HG03469 (cell line): ENCODE measurements at regions not wholly inside any gene's neighbourhood (a gene's known extent, or its start where the extent isn't known, plus 50 kb on each side); places are given as distances from the start of the nearest gene placed in this dataset.
"Not testable (repeated sequence)": the region's sequence is repeated elsewhere in the genome, so short reads cannot be mapped to it uniquely, and the experiment has no call there.

ENCODE experiments used
- ATAC-seq: cut with Tn5 transposase; IDR thresholded peaks from one replicate; pipeline ENCODE4 v1.9.1; 2021; ENCODE audit warnings: mild to moderate bottlenecking, moderate library complexity, moderate number of reproducible peaks; ENCODE audit not compliant: unreplicated experiment

DNA sequence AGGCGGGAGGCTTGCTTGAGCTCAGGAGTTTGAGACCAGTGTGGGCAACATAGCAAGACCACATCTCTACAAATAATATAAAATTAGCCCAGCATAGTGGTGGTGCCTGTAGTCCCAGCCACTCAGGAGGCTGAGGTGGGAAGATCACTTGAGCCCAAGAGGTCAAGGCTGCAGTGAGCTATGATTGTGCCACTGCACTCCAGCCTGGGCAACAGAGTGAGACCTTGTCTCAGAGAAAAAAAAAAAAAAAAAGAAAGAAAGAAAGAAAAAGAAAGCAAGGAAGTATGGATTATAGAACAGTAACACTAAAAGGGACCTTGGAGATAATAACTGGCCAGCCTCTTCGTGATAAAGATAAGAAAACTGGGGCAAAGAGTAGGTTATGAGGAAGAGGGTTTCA is 130.4 kb downstream of the PLCE1 start:
- ATAC-seq = not testable (repeated sequence)

DNA sequence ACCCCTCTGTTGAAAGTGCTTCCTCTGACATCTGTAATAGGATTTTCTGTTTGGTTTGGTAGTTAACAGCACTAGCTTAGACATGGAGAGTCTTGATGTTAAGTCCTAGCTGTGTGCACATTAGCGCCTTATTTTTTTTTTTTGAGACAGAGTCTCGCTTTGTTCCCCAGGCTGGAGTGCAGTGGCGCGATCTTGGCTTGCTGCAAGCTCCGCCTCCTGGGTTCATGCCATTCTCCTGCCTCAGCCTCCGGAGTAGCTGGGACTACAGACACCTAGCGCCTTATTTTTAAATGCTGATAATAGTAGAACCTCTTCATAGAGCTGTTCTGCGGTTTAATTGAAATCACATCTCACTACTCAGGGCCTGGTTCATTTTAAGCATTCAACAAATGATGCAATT is 131.5 kb downstream of the PLCE1 start:
- ATAC-seq = not testable (repeated sequence)

DNA sequence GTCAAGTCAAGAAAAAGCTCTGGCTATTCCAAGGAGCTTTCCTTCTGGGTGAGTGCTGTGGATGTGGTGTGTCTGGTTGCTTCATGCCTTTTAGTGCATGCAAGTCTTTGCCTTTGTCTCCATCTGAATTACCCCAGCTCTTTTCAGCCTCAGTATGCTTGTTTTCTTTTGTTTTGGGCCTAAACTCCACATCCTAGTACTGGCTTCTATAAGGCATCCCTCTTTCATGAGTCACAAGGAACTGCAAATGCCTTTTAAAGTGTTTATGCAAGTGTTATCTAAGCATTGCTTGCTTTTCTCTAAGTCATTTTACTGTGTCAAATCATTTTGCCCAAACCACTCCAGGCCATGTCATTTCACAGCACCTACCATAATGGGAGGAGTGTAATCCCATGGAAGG is 132.1 kb downstream of the PLCE1 start:
- no peak for ATAC-seq

DNA sequence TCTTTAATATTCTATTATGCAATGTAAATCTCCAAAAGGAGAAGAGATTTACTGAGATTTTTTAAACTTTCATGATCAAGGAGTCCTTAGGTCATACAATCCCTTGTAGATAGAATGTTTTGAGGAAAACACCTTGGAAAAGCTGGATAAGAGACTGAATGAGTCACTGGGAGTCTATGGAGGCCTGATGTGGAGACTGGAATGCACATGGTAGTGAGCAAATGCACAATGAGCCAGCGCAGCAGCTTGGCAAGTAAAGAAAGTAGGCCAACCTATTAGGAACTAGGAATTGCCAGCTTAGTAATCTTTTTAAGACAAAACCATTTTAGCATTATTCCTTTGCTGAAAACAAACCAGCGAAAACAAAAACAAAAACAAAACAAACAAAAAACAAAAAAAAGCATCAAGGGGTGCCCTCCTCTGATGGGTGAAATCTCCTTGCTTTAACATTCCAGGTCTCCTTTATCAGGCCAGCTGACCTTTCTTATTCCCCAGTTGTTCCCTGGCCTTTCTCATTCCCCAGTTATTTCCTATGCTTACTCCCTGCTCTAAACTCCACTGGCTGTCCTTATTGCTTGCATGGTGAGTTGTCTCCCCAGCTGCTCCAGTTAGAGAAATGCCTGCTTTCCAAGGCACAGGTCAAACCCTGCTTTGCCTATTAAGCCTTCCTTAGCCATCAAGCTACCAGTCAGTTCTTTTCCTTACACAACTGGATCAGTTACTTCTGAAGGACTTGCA is 135.8 kb downstream of the PLCE1 start:
- ATAC-seq = no peak

DNA sequence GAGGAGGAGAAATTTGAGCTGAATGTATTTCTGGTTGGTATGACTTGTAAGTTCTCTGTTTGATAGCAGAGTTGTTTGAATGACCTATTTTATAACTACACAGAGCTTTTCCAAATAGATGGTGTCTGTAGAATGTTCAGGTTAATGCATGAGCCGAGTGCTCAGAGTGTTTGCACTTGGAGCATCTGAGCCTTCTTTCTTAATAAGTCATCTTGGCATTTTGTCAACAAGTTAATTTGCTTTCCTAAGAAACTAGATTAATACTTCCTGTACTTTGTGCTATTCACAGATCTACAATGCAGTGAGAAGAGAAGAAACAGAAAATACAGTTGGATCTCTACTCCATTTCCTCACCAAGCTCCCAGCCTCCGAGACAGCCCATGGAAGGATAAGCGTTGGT is 138.2 kb downstream of the PLCE1 start:
- no peak for ATAC-seq

DNA sequence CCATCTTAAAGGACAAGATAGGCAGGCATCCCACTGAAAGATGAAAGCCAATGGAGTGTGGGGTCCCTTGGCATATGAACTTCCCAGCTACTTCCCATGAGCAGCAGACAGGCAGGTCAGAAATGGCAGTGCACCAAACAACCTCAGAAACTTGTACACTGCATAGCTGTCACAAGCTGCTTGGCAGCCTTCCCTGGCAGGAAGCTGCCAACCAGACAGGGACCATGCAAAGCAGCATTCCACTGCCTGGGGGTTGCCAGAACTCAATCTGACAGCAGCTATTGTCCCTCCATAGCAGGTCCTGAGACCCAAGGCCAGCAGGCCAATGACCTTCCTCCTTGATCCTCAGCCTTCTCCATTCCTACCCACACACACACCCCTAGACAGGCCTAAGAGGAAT is 139.5 kb downstream of the PLCE1 start:
- no peak for ATAC-seq

DNA sequence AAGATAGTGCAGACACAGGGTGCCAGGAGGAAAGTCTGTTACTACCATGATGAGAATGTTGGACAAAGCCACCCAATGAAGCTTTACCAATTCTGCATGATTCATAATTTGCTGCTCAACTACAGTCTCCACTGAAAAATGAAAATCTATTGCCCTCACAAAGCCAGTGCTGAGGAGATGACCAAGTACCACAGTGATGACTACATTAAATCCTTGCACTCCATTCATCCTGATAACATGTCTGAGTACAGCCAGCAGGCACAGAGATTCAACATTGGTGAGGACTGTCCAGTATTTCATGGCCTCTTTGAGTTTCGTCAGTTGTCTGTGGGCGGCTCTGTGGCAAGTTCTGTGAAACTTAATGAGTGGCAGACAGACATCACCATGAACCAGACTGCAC is 144.0 kb downstream of the PLCE1 start:
- no peak for ATAC-seq

DNA sequence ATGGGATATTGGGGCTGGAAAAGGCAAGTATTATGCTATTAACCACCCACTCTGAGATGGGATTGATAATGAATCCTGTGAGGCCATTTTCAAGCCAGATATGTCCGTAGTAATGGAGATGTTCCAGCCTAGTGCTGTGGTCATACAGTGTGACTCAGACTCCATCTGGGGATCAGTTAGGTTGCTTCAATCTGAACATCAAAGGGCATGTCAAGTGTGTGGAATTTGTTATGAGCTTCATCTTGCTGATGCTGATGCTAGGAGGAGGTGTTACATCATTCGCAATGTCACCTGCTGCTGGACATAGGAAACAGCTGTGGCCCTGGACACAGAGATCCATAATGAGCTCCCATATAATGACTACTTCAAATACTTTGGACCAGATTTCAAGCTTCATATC is 144.7 kb downstream of the PLCE1 start:
- ATAC-seq = no peak

DNA sequence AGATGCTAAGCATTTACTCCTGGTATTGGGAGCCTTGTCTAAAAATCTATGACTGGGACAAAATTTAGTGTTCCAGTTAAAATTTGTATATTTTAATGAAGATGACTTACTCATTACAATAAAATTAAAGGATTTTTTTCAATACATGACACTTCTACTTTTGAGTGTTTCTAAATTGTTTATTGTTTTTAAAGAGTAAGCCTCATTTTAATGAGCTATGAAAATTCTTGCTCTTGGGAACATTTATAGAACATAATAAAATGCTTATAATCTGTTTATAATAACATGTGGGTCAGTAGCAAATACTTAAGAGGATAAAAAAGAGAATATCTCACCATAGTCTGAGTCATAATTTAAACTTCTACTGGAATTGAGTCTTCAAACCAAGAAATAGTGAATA is 149.5 kb downstream of the PLCE1 start:
- no peak for ATAC-seq

DNA sequence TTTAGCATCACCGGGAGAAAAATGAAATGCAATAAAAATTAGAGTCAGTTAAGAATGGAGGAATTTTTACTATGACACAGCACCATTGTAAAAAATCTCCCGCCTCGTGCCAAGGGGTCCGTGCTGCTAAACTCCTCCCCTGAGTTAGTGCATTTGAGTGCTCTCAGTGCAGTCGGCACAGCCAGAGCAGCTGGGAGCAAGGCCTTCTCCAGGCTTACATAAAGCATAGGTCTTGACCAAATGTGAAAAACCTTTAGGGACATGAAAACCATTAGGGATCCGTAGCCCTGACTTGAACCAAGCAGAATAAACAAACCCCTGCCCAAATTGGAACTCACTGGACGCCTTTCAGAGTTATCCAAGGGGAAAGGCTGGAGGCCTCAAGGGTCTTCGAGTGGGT is 152.6 kb downstream of the PLCE1 start:
- ATAC-seq = no peak

DNA sequence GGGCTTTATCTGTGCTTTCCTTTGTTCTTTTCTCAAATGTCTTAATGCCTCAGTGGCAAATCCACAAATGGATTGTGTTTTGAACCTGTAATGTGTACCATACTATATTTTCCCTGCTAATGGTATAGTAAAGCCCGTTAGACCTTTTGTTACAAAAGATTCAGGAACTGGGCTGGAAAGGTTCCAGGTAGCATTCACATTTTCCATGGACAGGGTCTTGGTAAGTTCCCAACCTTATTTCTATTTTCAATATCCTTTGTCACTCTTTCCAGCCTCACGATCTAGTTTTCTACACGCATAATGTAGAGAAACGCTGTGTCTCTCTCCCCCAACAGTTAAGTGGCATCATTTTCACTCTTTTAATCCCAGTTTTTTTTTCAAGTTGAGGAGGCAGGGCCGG is 153.0 kb downstream of the PLCE1 start:
- ATAC-seq = no peak

DNA sequence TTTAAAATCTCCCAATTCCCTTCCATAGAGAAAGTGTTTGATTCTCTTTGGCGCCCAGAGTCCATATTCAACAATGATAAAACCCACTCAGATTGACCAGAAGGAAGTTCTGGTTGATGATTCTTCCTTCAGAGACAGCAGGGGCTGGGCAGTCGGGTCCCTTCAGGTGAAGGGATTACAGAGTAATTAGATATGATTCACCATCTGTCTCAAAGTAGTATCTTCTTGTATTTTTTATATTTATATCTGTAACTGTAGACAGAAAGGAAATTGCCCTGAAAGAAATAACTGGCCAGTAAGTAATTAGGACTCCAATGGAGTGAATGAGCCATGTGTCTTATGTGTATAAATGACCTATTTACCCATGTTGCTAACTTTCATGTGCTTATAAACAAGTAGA is 156.0 kb downstream of the PLCE1 start:
- ATAC-seq = no peak

DNA sequence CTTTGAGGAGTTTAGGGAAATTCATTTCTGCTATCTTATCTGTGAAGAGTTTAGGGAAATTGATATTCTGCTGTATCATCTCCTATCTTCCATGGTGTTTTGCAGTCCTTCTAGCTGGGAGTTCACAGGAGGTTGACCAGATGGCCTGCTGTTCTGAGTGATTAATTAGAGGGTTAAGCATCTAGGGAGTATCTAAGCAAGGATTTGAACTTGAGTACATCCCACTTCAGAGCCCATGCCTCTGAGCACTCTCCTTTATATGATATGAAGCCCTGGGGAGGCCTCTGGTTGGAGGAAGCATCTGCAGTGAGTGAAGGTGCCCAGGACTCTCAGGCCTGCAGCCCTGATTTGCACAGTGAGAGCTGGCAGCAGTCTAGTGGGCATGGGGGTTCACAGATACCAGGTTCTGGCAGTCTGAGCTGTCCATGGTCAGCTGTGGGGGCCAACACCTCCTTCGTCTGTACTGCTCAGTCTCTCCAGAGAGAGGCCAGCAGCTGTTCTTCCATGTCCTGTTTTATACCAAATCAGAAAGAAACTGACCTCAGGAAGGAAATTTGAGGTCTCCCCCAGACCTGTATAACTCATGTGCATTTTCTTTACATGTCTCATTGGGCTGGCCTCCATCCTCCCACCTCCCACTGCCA is 156.9 kb downstream of the PLCE1 start:
- ATAC-seq = no peak

DNA sequence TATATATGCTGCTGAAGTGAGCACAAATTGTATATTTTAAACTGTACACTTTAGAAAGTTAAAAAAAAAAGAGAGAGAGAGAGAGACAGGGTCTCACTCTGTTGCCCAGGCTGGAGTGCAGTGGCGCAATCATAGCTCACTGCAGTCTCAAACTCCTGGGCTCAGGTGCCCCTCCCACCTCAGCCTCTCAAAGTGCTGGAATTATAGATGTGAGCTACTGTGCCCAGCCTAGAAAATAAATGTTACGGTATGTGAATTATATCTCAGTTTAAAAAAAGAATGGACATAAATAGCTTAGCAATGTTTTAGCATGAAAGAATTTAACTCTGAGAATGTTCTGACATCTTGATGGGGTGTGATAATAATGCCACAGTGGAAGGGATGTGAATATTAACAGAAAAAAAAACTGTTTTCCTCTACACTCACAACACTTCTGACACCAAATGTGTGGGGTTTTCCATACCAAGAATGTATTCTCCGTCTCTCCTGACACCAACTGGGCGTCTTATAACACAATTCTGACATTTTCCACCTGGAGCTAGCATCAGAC is 162.1 kb downstream of the PLCE1 start:
- no peak for ATAC-seq

DNA sequence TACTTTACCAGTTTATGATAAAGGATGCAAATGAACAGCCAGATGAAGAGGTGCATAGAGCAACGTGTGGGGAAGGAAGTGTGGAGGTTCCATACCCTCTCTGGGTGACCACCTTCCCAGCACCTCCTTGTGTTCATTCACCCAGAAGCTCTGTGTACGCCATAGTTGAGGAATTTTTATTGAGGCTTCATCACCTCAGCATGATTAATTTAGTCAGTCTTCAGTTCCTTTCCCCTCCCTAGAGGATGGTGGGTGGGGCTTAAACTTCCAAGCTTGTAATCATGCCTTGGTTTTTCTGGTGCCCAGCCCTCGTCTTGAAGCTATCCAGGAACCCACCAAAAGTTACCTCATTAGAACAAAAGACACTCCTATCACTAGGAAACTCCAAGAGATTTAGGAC is 162.7 kb downstream of the PLCE1 start:
- ATAC-seq = no peak

DNA sequence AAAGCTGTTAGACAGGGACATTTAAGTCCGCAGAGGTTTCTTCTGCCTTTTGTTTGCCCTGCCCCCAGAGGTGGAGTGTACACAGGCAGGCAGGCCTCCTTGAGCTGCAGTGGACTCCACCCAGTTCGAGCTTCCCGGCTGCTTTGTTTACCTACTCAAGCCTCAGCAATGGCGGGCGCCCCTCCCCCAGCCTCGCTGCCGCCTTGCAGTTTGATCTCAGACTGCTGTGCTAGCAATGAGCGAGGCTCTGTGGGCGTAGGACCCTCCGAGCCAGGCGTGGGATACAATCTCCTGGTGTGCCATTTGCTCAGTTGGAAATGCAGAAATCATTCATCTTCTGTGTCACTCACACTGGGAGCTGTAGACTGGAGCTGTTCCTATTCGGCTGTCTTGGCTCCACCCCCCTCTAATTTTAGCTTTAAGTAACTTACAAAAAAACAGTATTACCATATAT is 171.5 kb downstream of the PLCE1 start:
- ATAC-seq = not testable (repeated sequence)

DNA sequence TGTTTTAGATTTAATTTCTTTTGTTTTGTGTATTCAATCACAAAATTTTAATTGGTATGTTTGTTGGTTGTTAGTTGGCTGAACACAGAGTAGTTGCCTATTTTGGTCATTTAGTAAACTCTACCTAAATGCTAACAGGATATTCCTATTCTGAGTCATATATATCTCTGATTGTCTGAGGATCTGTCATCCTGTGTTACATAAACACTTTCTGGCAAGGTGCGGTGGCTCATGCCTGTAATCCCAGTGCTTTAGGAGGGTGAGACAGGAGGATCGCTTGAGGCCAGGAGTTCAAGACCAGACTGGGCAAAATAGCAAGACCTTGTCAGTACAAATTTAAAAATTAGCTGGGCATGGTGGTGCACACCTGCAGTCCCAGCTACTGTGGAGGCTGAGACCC is 178.6 kb downstream of the PLCE1 start:
- ATAC-seq = no peak

DNA sequence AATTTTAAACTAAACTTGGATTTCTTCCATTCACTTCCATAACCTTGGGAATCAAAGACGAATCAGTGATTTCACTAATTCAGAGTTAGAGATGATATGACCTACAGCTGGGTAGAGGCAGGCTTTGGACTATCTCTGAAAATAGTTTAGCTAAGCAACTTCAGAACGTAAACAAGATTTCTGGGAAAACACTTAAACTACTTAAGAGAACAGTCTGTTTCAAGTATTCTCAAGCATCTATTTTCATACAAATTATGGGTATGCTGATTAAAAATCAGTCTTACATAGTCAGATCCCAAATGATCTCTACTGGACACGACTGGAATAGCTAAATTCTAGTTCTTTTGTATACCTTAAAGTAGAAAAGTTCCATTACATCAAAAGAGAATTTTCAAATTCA is 179.9 kb downstream of the PLCE1 start:
- ATAC-seq = no peak

DNA sequence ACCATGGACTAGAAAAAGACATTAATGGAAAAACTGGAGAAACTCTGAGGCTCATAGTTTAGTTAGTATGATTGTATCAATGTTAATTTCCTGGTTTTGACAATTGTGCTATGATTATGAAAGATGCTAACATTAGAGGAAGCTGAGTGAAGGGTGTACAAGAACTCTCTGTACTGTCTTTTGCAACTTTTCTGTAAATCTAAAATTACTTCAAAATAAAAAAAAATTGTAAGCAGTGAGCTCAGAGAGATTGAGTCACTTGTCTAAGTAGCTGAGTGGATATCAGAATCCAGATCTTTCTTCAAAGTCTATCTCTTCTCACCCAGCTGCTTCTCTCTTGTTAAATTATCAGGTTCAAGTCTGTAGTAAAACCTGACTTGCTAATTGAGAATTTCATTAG is 181.1 kb downstream of the PLCE1 start:
- no peak for ATAC-seq

DNA sequence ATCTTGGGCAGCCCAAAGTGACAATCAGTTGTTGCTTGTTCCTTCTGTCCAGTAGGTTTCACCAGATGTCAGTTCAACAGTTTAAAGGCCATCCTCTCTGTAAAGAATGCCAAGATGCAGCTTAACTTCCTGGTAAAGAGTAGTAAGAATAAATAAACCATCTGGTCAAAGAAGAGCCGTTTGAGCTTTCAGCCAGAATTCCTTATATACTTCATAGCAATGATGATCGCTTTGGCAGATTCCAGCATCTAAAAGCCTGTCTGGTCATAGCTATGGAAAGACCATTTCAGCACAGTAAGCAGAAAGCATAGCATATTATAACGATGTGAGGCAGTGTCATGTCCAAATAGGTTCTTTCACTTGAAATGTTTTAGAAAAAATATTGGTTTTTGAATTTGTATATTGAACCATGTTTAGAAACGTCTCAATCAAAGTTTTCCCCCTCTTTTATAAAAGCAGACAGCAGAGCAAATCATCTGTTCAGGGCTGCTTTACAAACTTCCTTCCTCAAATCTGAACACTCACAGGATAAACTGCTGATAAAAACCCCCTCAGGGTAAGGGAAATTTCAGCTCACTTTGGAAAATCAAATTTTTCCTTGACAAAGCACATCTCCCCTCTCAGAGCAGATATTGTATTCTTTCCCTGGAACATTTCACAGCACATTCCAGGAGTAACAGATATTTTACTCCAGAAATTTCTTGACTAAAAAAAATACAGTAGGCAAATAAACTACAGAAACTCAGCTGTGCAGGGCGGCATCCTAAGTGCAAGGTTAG is 184.1 kb downstream of the NOC3L start:
- ATAC-seq = no peak

DNA sequence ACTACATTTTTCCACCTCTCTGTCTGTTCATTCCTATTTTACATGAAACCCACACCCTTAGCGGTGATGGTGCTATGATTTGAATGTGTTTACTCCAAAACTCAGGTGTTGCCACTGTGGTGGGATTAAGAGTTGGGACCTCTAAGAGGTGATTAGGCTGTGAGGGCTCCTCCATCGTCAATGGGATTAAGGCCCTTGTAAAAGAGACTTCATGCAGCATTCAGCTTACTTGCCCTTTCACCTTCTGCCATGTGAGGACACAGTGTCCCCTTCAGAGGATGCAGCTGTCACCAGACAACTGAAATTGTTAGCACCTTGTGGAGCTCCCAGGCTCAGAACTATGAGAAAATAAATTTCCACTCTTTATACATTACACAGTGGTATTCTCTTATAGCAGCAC is 182.2 kb downstream of the NOC3L start:
- no peak for ATAC-seq
